NOMO-1 treated with dmso at 0.1 percent for 144 hours (cell line): ENCODE measurements at regions not wholly inside any gene's neighbourhood (a gene's known extent, or its start where the extent isn't known, plus 50 kb on each side); places are given as distances from the start of the nearest gene placed in this dataset.
"Not testable (repeated sequence)": the region's sequence is repeated elsewhere in the genome, so short reads cannot be mapped to it uniquely, and the experiment has no call there.

ENCODE experiments used
- DNase-seq: peaks from one replicate; lab custom pipeline; 2025; ENCODE audit not compliant: unreplicated experiment; lab: John Stamatoyannopoulos, UW

- DNase-seq: no peak
Measured at GRCh38 chr6:120553353-120553752, 780.9 kb downstream of the TBC1D32 start.

- no peak for DNase-seq
Measured at GRCh38 chr6:120545353-120545752, 788.9 kb downstream of the TBC1D32 start.

GRCh38 chr6:120534954-120535353, 799.3 kb downstream of the TBC1D32 start:
- DNase-seq: no peak

- no peak for DNase-seq
Measured at GRCh38 chr6:120526576-120526975, 807.7 kb downstream of the TBC1D32 start.

- no peak for DNase-seq
Measured at GRCh38 chr6:120514544-120514943, 819.7 kb downstream of the TBC1D32 start.

- no peak for DNase-seq
Measured at GRCh38 chr6:120511712-120512111, 822.6 kb downstream of the TBC1D32 start.

GRCh38 chr6:120498711-120499110, 835.6 kb downstream of the TBC1D32 start:
- no peak for DNase-seq

- no peak for DNase-seq
Measured at GRCh38 chr6:120496661-120497060, 837.6 kb downstream of the TBC1D32 start.

- DNase-seq: no peak
Measured at GRCh38 chr6:120493505-120493904, 840.8 kb downstream of the TBC1D32 start.

GRCh38 chr6:120489941-120490340, 844.3 kb downstream of the TBC1D32 start:
- DNase-seq: no peak

GRCh38 chr6:120484146-120484545, 850.1 kb downstream of the TBC1D32 start:
- DNase-seq: no peak

- DNase-seq: no peak
Measured at GRCh38 chr6:120478650-120479049, 855.6 kb downstream of the TBC1D32 start.

GRCh38 chr6:120473804-120474203, 860.5 kb downstream of the TBC1D32 start:
- no peak for DNase-seq

- no peak for DNase-seq
Measured at GRCh38 chr6:120468486-120468885, 865.8 kb downstream of the TBC1D32 start.

- no peak for DNase-seq
Measured at GRCh38 chr6:120451508-120451907, 882.8 kb downstream of the TBC1D32 start.

GRCh38 chr6:120447605-120448004, 886.7 kb downstream of the TBC1D32 start:
- no peak for DNase-seq

GRCh38 chr6:120432840-120433239, 901.4 kb downstream of the TBC1D32 start:
- DNase-seq: not testable (repeated sequence)

GRCh38 chr6:120431841-120432240, 902.4 kb downstream of the TBC1D32 start:
- no peak for DNase-seq

- DNase-seq: no peak
Measured at GRCh38 chr6:120411394-120411793, 922.9 kb downstream of the TBC1D32 start.

- DNase-seq: no peak
Measured at GRCh38 chr6:120410586-120410985, 923.7 kb downstream of the TBC1D32 start.

- DNase-seq: no peak
Measured at GRCh38 chr6:120407696-120408095, 926.6 kb downstream of the TBC1D32 start.

GRCh38 chr6:120405947-120406346, 928.3 kb downstream of the TBC1D32 start:
- no peak for DNase-seq

- DNase-seq: no peak
Measured at GRCh38 chr6:120395784-120396183, 938.5 kb downstream of the TBC1D32 start.

- DNase-seq: no peak
Measured at GRCh38 chr6:120395330-120395729, 939.0 kb downstream of the TBC1D32 start.
